ENCODE measurements at regions not wholly inside any gene's neighbourhood (a gene's known extent, or its start where the extent isn't known, plus 50 kb on each side); places are given as distances from the start of the nearest gene placed in this dataset.

DNA sequence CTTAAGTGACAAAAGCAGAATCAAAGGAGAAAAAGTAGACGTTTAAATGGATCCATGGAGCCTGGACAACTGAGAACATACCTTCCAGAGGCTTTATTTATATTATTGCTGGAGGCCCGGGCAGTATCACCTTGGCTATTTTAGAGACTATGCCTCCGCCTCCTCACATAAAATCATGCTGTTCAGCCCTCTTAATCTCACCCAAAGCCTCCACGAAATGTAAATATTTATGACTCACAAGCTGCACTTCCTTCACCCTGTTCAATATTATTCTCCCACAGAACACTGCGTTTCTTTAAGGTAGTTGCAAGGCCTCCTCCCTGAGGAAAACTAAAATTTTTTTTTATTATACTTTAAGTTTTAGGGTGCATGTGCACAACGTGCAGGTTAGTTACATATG, 478.6 kb upstream of the ACVR2A start:
- TF ChIP-seq, protein P1, sequence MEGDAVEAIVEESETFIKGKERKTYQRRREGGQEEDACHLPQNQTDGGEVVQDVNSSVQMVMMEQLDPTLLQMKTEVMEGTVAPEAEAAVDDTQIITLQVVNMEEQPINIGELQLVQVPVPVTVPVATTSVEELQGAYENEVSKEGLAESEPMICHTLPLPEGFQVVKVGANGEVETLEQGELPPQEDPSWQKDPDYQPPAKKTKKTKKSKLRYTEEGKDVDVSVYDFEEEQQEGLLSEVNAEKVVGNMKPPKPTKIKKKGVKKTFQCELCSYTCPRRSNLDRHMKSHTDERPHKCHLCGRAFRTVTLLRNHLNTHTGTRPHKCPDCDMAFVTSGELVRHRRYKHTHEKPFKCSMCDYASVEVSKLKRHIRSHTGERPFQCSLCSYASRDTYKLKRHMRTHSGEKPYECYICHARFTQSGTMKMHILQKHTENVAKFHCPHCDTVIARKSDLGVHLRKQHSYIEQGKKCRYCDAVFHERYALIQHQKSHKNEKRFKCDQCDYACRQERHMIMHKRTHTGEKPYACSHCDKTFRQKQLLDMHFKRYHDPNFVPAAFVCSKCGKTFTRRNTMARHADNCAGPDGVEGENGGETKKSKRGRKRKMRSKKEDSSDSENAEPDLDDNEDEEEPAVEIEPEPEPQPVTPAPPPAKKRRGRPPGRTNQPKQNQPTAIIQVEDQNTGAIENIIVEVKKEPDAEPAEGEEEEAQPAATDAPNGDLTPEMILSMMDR (IDR thresholded peaks at IDR 0.05): no peak

DNA sequence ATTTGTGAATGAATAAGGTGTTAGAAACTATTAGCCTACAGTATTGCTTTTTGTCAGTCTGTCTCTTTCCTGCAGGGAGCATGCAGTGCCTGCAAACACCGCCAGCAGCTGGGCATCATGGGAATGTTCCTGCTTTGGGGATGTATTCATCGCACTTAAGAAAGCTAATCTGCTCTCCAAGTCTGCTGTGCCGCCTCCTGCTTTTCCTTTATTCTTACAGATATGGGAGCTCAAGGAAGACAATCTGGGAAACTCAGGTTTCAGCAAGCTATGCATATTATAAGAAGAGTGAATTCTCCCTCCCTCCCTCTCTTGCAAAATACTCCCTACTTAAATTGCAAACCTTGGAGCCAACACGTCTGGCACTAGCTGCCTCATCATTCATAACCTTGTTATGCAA, 479.2 kb upstream of the ACVR2A start:
- ATAC-seq (no peak), DNase-seq (no peak)
- intact Hi-C loops (cut with DNase I): no loop called here
- Histone ChIP-seq H3K27ac (no peak overlapping the region), H3K4me1 (no peaks in the 10 kb centered on the region), H3K36me3 (no peaks in the 10 kb centered on the region), H3K27me3 (no peaks in the 10 kb centered on the region), H3K9me3 (peaks cover 0 to 5% of the 10 kb centered on the region in 2 donors), H3K4me3 (no peak overlapping the region)
- TF ChIP-seq, protein P1 (IDR thresholded peaks at IDR 0.05): no peak

More for the DNA sequence above, 478.6 kb upstream of the ACVR2A start:
- ATAC-seq: no peak
- DNase-seq: no peak
- Histone ChIP-seq H3K9me3 (peaks cover 0 to 5% of the 10 kb centered on the region in 2 donors), H3K36me3 (no peaks in the 10 kb centered on the region), H3K4me3 (no peak overlapping the region), H3K27me3 (no peaks in the 10 kb centered on the region), H3K27ac (no peak overlapping the region), H3K4me1 (no peaks in the 10 kb centered on the region)
- intact Hi-C loops (cut with DNase I): no loop called here

DNA sequence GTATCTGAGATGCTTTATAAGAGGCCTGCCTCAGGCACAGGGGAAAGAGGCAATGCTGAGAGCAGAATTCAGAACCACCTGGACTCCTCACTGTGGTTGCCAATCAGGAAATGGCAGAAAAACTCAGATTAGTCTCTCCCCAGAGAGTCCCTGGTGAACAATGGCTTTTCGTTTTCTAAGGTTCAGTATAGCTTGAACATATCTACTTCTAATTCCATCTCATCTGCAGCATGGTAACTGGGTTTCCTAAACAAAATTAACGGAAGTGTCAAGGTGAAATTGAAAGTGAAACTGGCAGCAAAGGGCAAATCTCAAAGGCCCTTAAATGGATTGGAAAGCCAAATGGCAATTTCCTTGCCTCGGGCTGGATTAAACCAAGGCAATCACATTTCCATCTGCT, 480.2 kb upstream of the ACVR2A start:
- H3K4me1 ChIP-seq: no peaks in the 10 kb centered on the region
- intact Hi-C loops (cut with DNase I): no loop called here
- peaks cover 0 to 4% of the 10 kb centered on the region in 2 donors for H3K9me3 ChIP-seq
- DNase-seq (no peak), ATAC-seq (no peak)
- no peak overlapping the region for H3K4me3 ChIP-seq
- H3K27ac ChIP-seq: no peak overlapping the region
- H3K27me3 ChIP-seq: no peaks in the 10 kb centered on the region
- TF ChIP-seq, protein P1 (IDR thresholded peaks at IDR 0.05): no peak
- H3K36me3 ChIP-seq: no peaks in the 10 kb centered on the region

DNA sequence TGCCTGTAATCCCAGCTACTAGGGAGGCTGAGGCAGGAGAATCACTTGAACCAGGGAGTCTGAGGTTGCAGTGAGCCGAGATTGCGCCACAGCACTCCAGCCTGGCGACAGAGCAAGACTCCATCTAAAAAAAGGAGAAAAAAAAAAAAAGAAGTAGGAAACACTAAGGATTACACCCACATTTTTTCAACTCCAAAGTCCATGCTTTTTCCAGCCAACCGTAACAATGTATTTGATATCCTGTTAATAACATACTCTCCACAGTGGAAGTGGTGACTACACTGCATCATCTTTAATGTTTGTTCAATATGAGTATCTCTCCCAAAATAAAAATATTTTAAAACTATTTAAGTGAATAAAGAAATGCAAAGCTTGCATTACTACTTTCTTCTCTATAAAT, 481.6 kb upstream of the ACVR2A start:
- Histone ChIP-seq H3K27me3 (no peaks in the 10 kb centered on the region), H3K4me1 (no peaks in the 10 kb centered on the region), H3K9me3 (no peaks in the 10 kb centered on the region), H3K4me3 (no peak overlapping the region), H3K36me3 (no peaks in the 10 kb centered on the region), H3K27ac (no peak overlapping the region)
- TF ChIP-seq, protein P1 (IDR thresholded peaks at IDR 0.05): no peak
- ATAC-seq (no peak), DNase-seq (no peak)
- intact Hi-C loops (cut with DNase I): no loop called here

DNA sequence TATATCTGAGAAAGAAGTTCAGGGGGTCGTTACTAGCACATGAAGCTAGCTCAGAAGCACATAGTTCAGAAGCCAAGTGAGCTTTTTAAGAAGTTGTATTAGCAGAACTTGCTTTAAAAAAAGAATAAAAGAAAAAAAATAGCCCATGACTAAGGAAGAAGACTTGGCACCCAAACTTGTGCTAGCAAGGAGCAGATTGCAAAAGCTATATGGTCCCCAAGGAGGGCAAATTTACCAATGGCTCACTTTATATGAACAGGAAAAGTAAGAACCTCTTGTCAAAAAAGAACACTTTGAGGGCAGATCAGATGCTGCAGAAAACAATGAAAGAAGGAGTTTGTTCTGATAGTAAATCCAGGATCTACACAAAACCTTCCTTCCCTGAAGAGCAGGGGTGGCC, 486.5 kb upstream of the ACVR2A start:
- DNase-seq (no peak), ATAC-seq (no peak)
- TF ChIP-seq, protein P1 (IDR thresholded peaks at IDR 0.05): no peak
- Histone ChIP-seq H3K4me3 (no peak overlapping the region), H3K27me3 (no peaks in the 10 kb centered on the region), H3K27ac (no peak overlapping the region), H3K36me3 (no peaks in the 10 kb centered on the region), H3K4me1 (no peaks in the 10 kb centered on the region), H3K9me3 (no peaks in the 10 kb centered on the region)
- intact Hi-C loops (cut with DNase I): no loop called here

Measured in left lung (tissue), 4 donors.